Right atrium auricular region (tissue), 2 donors: ENCODE measurements at regions not wholly inside any gene's neighbourhood (a gene's known extent, or its start where the extent isn't known, plus 50 kb on each side); places are given as distances from the start of the nearest gene placed in this dataset.

Source experiments
- DNase-seq: peaks from one replicate; pipeline ENCODE4 v3.0.0-alpha.2; 2019; ENCODE audit warnings: low spot score
- H3K27ac ChIP-seq, 2 donors: fragments of 200-600 bp; sonication (generic); 1 replicate in 1 of 2; 2 replicates in 1 of 2; pipeline ENCODE4 v1.5.1; 2016 to 2019
- H3K27me3 ChIP-seq, 2 donors: fragments of 200-600 bp; sonication (generic); one replicate each; pipeline versions ENCODE4 v1.5.1 to v1.6.0; 2017 to 2019
- H3K36me3 ChIP-seq: fragments of 200-600 bp; sonication (generic); one replicate; pipeline ENCODE4 v1.5.1; 2016
- H3K4me1 ChIP-seq, 2 donors: fragments of 200-600 bp; sonication (generic); one replicate each; pipeline versions ENCODE4 v1.5.1 to v1.6.0; 2017 to 2019
- H3K4me3 ChIP-seq, 2 donors: fragments of 200-600 bp; sonication (generic); 1 replicate in 1 of 2; 2 replicates in 1 of 2; pipeline ENCODE4 v1.5.1; 2017 to 2019; ENCODE audit warnings: mild to moderate bottlenecking in 1 of 2, moderate library complexity in 1 of 2
- H3K9me3 ChIP-seq, 2 donors: fragments of 200-600 bp; sonication (generic); one replicate each; pipeline ENCODE4 v1.5.1; 2019
- TF ChIP-seq, protein P1 (sequence below), 2 donors: fragments of 200-600 bp; sonication (generic); IDR thresholded peaks; one replicate each; pipeline ENCODE4 v1.5.1; 2019; ENCODE audit warnings: antibody characterized with exemption in 2 of 2

DNA sequence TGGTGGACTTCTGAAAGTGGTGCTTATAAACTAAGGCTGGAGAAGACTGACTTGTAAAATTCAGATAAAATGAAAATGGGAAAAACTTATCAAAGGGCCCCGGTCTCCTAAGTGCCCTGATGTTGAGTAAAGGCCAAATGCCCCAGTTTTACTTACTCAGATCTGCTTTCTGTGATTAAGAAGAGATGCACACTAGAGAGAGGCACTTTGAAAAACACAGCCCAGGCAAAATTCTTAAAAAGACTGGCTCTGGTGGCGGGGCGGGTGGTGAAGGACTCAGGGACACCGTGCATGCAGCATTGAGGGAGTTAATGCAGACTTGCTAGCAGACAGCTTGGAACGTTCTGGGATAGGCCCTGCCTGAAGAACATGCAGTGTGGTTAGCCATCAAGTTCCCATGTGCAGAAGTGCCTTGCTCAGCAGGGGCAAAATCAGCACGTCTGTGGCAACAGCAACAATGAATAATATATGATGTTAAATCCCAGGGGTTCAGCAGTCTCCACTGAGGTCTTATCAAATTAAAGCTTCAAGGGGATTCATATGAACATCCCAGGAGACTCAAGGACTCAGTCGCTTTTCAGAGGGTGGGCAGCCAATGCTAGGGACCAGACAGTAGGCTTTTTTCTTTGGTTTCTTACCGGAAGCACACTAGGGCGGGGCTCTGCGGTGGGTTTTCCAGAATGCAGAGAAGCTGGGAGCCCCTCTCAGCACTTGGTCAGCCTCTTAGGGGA, 105.0 kb downstream of the DAD1 start:
- TF ChIP-seq, protein P1, sequence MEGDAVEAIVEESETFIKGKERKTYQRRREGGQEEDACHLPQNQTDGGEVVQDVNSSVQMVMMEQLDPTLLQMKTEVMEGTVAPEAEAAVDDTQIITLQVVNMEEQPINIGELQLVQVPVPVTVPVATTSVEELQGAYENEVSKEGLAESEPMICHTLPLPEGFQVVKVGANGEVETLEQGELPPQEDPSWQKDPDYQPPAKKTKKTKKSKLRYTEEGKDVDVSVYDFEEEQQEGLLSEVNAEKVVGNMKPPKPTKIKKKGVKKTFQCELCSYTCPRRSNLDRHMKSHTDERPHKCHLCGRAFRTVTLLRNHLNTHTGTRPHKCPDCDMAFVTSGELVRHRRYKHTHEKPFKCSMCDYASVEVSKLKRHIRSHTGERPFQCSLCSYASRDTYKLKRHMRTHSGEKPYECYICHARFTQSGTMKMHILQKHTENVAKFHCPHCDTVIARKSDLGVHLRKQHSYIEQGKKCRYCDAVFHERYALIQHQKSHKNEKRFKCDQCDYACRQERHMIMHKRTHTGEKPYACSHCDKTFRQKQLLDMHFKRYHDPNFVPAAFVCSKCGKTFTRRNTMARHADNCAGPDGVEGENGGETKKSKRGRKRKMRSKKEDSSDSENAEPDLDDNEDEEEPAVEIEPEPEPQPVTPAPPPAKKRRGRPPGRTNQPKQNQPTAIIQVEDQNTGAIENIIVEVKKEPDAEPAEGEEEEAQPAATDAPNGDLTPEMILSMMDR (IDR thresholded peaks at IDR 0.05) = no peak
- Histone ChIP-seq H3K9me3 (no peaks in the 10 kb centered on the region), H3K36me3 (no peaks in the 10 kb centered on the region), H3K27me3 (no peaks in the 10 kb centered on the region), H3K4me1 (peaks cover 0 to 90% of the 10 kb centered on the region in 2 donors), H3K4me3 (no peak overlapping the region), H3K27ac (peak overlapping the region; percentile 75 to 85)
- DNase-seq = no peak

- TF ChIP-seq, protein P1 (IDR thresholded peaks at IDR 0.05) = no peak
- no peaks in the 10 kb centered on the region for H3K9me3 ChIP-seq
- no peaks in the 10 kb centered on the region for H3K27me3 ChIP-seq
- no peaks in the 10 kb centered on the region for H3K36me3 ChIP-seq
- H3K27ac ChIP-seq = peak overlapping the region; percentile 75 to 85
- H3K4me1 ChIP-seq = peaks cover 0 to 90% of the 10 kb centered on the region in 2 donors
- DNase-seq = no peak
- no peak overlapping the region for H3K4me3 ChIP-seq
Measured at GRCh38 chr14:22482782-22483553, 106.1 kb downstream of the DAD1 start.

DNA sequence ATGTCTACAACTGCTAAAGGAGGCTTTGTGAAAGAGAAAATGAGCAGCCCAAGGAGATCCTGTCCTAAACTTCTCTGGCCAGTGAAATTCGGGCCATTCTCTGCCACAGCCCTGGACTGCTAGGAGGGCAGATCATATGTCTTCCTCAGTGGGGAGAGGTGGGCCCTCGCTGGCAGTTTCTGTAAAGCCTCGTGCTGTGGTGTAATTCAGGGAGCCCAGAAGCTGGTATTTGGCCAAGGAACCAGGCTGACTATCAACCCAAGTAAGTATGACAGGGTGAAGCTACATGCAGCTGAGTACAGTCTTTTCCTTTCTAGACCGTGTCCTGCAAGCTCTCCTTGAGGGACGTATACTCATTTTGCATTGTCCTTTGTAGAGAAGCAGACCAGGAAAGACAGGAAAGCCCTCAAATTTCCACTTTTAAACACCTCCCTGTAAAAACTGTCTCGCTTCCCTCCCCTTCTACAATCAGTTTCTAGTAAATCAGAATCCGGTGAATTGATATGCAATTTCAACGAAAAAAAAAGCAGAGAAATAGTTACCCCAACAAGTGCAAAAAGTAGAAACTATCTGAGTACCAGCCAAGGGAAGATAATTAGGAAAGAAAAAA, 106.8 kb downstream of the DAD1 start:
- Histone ChIP-seq H3K4me3 (no peak overlapping the region), H3K27ac (peak overlapping the region; percentile 61 to 85), H3K9me3 (no peaks in the 10 kb centered on the region), H3K36me3 (no peaks in the 10 kb centered on the region), H3K4me1 (peaks cover 0 to 90% of the 10 kb centered on the region in 2 donors), H3K27me3 (no peaks in the 10 kb centered on the region)
- TF ChIP-seq, protein P1 (IDR thresholded peaks at IDR 0.05) = no peak
- no peak for DNase-seq

- TF ChIP-seq, protein P1 (IDR thresholded peaks at IDR 0.05) = no peak
- H3K27ac ChIP-seq = peak overlapping the region; percentile 61 to 85
Measured at GRCh38 chr14:22481546-22481945, 107.5 kb downstream of the DAD1 start.

GRCh38 chr14:22479776-22480464, 109.1 kb downstream of the DAD1 start:
- Histone ChIP-seq H3K27me3 (no peaks in the 10 kb centered on the region), H3K27ac (no peak overlapping the region), H3K4me1 (peaks cover 0 to 90% of the 10 kb centered on the region in 2 donors)

More at GRCh38 chr14:22481546-22481945, 107.5 kb downstream of the DAD1 start:
- Histone ChIP-seq H3K4me3 (no peak overlapping the region), H3K9me3 (no peaks in the 10 kb centered on the region), H3K4me1 (peaks cover 0 to 90% of the 10 kb centered on the region in 2 donors), H3K27me3 (no peaks in the 10 kb centered on the region), H3K36me3 (no peaks in the 10 kb centered on the region)
- no peak for DNase-seq

More at GRCh38 chr14:22479776-22480464, 109.1 kb downstream of the DAD1 start:
- Histone ChIP-seq H3K36me3 (no peaks in the 10 kb centered on the region), H3K9me3 (no peaks in the 10 kb centered on the region), H3K4me3 (no peak overlapping the region)
- TF ChIP-seq, protein P1 (IDR thresholded peaks at IDR 0.05) = no peak
- no peak for DNase-seq
